ENCODE measurements at regions not wholly inside any gene's neighbourhood (a gene's known extent, or its start where the extent isn't known, plus 50 kb on each side); places are given as distances from the start of the nearest gene placed in this dataset.

DNA sequence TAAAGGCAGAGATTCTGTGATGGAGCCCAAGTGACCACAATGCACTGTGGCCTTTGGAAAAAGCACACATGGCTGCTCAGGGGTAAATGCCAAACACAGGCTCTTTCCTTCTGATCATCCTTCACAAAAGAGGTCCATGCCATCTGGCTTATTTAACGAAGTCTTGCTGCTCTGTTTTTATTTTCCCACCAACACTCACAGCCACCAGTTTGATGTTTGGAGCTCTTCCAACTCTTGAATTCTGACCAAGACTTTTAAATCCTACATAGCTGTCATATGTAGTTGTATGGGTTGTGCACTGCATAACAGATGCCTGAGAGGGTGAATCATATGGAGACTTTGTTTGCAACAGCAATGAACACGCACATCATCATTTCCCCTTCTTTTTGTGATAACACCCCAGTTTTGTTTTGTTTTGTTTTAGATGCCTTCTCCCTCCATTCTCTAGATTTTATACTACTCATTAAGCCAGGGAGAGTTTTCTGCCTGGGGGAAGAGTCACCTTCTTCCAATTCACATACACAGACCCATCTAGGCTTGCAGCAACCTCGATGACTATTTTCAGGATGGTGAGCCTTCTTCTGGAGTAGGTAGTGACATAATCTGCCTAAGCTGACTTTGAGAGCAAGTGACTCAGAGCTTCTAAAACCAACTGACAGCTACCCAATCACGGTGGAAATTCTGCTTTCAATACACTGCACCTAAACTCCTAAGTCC is 145.2 kb upstream of the WSCD2 start (continued):
- TF ChIP-seq HSF4 (CRISPR knock-in tag; IDR thresholded peaks at IDR 0.05; ENCODE audit: borderline replicate concordance) (no peak), ZZZ3 (IDR thresholded peaks at IDR 0.05) (no peak), TBL1XR1 (IDR thresholded peaks at IDR 0.05; ENCODE audit: low read length in 2 of 2) (no peak), ATF2 (CRISPR knock-in tag; IDR thresholded peaks at IDR 0.05) (no peak), POLR2AphosphoS2 (IDR thresholded peaks at IDR 0.05; ENCODE audit: low read length) (no peak), ZBTB9 (CRISPR knock-in tag; IDR thresholded peaks at IDR 0.05) (no peak), MCM2 (IDR thresholded peaks at IDR 0.05; ENCODE audit: low read depth) (no peak)

DNA sequence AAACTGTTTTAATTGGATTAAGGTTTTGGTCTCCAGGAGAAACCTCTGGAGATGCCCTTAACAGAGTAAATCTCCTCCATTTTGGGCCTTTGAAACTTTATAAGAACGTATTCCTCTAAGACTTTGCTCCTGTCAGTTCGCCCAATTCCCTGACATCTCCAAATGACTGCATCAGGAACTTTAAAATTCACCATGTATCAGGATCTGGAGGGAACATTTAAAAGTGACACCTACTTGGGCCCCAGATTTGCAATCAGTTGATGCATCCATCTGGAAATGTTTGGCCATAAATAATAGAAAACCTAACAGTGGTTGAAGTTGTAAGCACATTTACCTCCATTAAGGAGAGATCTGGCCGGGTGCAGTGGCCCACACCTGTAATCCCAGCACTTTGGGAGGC is 144.1 kb upstream of the WSCD2 start:
- Histone ChIP-seq H3K27me3 (ENCODE audit: control insufficient read depth in 2 of 2, insufficient read depth in 2 of 2, low read length in 2 of 2) (no peaks in the 10 kb centered on the region), H3K9me3 (replicated peaks; ENCODE audit: control insufficient read depth, insufficient read depth, low read depth, low read length) (no peaks in the 10 kb centered on the region), H3K4me2 (ENCODE audit: insufficient read depth, low read length) (no peak overlapping the region), H3K4me3 (no peak overlapping the region), H3K36me3 (ENCODE audit: control insufficient read depth, insufficient read depth, low read length) (no peaks in the 10 kb centered on the region), H4K20me1 (replicated peaks; ENCODE audit: control insufficient read depth, insufficient read depth, low read length) (no peaks in the 10 kb centered on the region; the same call in 1 of the 2 replicates), H2AFZ (ENCODE audit: low read depth, low read length) (no peak overlapping the region), H3K9me1 (ENCODE audit: control insufficient read depth, insufficient read depth, low read length) (no peaks in the 10 kb centered on the region), H3K4me1 (replicated peaks in 1 of 2; ENCODE audit: control insufficient read depth in 2 of 2, insufficient read depth in 2 of 2, low read length in 2 of 2) (no peaks in the 10 kb centered on the region), H3K79me2 (ENCODE audit: control insufficient read depth, insufficient read depth, low read length) (no peaks in the 10 kb centered on the region), H3K9ac (ENCODE audit: insufficient read depth in 1 of 2, low read depth in 2 of 2, low read length in 2 of 2) (no peak overlapping the region), H3K27ac (ENCODE audit: extremely low read depth, low read depth, low read length) (no peak overlapping the region)
- DNase-seq (ENCODE audit: extremely low read depth in 1 of 4, low spot score in 3 of 4) (no peak), ATAC-seq (no peak), FAIRE-seq (no peak)
- TF ChIP-seq ZBTB11 (CRISPR knock-in tag; IDR thresholded peaks at IDR 0.05) = peak in 1 of 3 experiments; percentile 82; a peak in 2 of 6 replicates
- TF ChIP-seq SRSF9 (IDR thresholded peaks at IDR 0.05; ENCODE audit: borderline replicate concordance, low read depth, low read length) = no peak
- 2% methylated on average over 3 of the region's 3 CpGs for WGBS (ENCODE audit: insufficient coverage, low coverage, missing lambda C conversion rate)
- in situ Hi-C loops (cut with MboI) (no loop called here), intact Hi-C loops (cut with micrococcal nuclease) (no loop called here)
- ChIA-PET CTCF (ENCODE audit: low intra/inter-chr PET ratio) (no interaction called here), POLR2A (no interaction called here)
- BruUV-seq (replicated peaks) = no TSS peak

All from K562 (cell line).